ENCODE measurements at regions not wholly inside any gene's neighbourhood (a gene's known extent, or its start where the extent isn't known, plus 50 kb on each side); places are given as distances from the start of the nearest gene placed in this dataset.

GRCh38 chr3:27535809-27536392 lies 51.7 kb upstream of the SLC4A7 start:
- Histone ChIP-seq H3K27me3 (no peaks in the 10 kb centered on the region), H3K9me3 (no peaks in the 10 kb centered on the region), H3K27ac (no peak overlapping the region), H3K36me3 (no peaks in the 10 kb centered on the region), H3K4me3 (no peak overlapping the region), H3K4me1 (peaks cover 14 to 22% (median 17%) of the 10 kb centered on the region in 4 donors)
- 84 to 93% methylated on average over 2 of the region's 2 CpGs for WGBS, 2 donors
- TF ChIP-seq CTCF (IDR thresholded peaks at IDR 0.05): no peak
- TF ChIP-seq EP300 (IDR thresholded peaks at IDR 0.05): no peak
- no peak for TF ChIP-seq POLR2A (IDR thresholded peaks at IDR 0.05)
- TF ChIP-seq POLR2AphosphoS5 (IDR thresholded peaks at IDR 0.05): no peak
- DNase-seq: no peak
- no peak for ATAC-seq (ENCODE audit: low FRiP score in 2 of 2)

- Histone ChIP-seq H3K36me3 (no peaks in the 10 kb centered on the region), H3K4me3 (no peak overlapping the region), H3K9me3 (no peaks in the 10 kb centered on the region), H3K4me1 (peaks cover 14 to 22% (median 17%) of the 10 kb centered on the region in 4 donors), H3K27me3 (no peaks in the 10 kb centered on the region), H3K27ac (peak overlapping the region in 3 of 4 donors; percentile 50 to 72 (median 62))
- DNase-seq (peak in 1 of 2 donors; percentile 28), ATAC-seq (ENCODE audit: low FRiP score in 2 of 2) (peak; percentile 62 to 89)
- TF ChIP-seq CTCF (IDR thresholded peaks at IDR 0.05): peak in 2 of 6 experiments; percentile 28 to 33
- no peak for TF ChIP-seq POLR2AphosphoS5 (IDR thresholded peaks at IDR 0.05)
- peak in 1 of 4 donors; percentile 12 for TF ChIP-seq POLR2A (IDR thresholded peaks at IDR 0.05)
- no peak for TF ChIP-seq EP300 (IDR thresholded peaks at IDR 0.05)
- whole genome bisulfite sequencing, 2 donors: 39 to 43% methylated on average over 10 of the region's 10 CpGs
Measured at GRCh38 chr3:27533718-27534573, 49.8 kb upstream of the SLC4A7 start.

Small RNA genes lying in the stretch of these regions (small RNA-seq; reads per million reads assigned to genes)
- gene AC098614.2 (0 reads per million in 4 donors), gene RF00019 (0 reads per million in 4 donors)
